ENCODE measurements at regions not wholly inside any gene's neighbourhood (a gene's known extent, or its start where the extent isn't known, plus 50 kb on each side); places are given as distances from the start of the nearest gene placed in this dataset.
"Not testable (repeated sequence)": the region's sequence is repeated elsewhere in the genome, so short reads cannot be mapped to it uniquely, and the experiment has no call there.

- not testable (repeated sequence) for TF ChIP-seq CTCF (IDR thresholded peaks at IDR 0.05 in 4 of 5, conservative IDR thresholded peaks at IDR 0.05 in 1 of 5); POLR2A (IDR thresholded peaks at IDR 0.05)
Measured at GRCh38 chr5:143982957-143983356, 171.0 kb downstream of the HMHB1 start.
